ENCODE measurements at regions not wholly inside any gene's neighbourhood (a gene's known extent, or its start where the extent isn't known, plus 50 kb on each side); places are given as distances from the start of the nearest gene placed in this dataset.

DNA sequence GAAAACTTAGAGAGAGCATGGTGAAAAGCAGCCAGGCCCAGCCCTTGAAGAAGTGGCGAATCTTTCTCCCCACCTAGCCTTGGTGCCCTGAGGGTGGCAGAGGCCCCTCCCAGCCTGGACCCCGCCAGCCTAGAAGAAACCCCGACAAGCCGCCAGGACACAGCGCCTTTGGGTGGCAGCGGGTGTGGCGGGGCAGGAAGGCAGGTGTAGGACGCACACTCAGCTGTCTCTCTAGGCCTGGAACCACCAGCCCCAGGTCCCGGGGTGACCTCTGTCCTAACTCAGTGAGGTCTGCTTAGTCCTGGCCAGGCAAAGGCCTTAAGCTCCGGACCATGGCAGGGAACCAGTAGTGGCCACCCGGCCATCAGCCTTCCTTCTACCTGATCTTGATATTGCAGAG lies 178.3 kb downstream of the BARX1 start:
- no peak overlapping the region for H3K27ac ChIP-seq

DNA sequence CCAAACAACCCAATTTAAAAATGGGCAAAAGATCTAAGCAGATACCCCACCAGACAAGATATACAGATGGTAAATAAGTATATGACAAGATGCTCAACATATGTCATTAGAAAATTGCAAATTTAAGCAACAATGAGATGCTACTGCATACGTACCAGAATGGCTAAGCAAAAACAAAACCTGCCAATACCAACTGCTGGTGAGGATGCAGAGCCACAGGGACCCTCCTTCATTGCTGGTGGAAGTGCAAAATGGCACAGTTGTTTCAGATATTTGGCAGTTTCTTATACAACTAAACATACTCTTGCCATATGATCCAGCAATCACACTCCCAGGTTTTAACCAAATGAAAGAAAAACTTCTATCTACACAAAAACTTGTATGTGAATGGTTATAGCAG lies 178.9 kb downstream of the BARX1 start:
- no peaks in the 10 kb centered on the region for H3K27me3 ChIP-seq
- H3K27ac ChIP-seq = no peak overlapping the region
- intact Hi-C loops (cut with DNase I) = no loop called here
- DNase-seq = no peak
- H3K9ac ChIP-seq (ENCODE audit: low read depth in 2 of 2, low read length in 2 of 2) = no peak overlapping the region
- H3K4me1 ChIP-seq = no peaks in the 10 kb centered on the region
- no peaks in the 10 kb centered on the region for H3K36me3 ChIP-seq
- TF ChIP-seq, protein P1, sequence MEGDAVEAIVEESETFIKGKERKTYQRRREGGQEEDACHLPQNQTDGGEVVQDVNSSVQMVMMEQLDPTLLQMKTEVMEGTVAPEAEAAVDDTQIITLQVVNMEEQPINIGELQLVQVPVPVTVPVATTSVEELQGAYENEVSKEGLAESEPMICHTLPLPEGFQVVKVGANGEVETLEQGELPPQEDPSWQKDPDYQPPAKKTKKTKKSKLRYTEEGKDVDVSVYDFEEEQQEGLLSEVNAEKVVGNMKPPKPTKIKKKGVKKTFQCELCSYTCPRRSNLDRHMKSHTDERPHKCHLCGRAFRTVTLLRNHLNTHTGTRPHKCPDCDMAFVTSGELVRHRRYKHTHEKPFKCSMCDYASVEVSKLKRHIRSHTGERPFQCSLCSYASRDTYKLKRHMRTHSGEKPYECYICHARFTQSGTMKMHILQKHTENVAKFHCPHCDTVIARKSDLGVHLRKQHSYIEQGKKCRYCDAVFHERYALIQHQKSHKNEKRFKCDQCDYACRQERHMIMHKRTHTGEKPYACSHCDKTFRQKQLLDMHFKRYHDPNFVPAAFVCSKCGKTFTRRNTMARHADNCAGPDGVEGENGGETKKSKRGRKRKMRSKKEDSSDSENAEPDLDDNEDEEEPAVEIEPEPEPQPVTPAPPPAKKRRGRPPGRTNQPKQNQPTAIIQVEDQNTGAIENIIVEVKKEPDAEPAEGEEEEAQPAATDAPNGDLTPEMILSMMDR (IDR thresholded peaks at IDR 0.05) = no peak
- no peaks in the 10 kb centered on the region for H3K9me3 ChIP-seq
- H3K4me3 ChIP-seq = no peak overlapping the region

More for the DNA sequence above, 178.3 kb downstream of the BARX1 start:
- no peaks in the 10 kb centered on the region for H3K4me1 ChIP-seq
- no peak overlapping the region for H3K4me3 ChIP-seq
- H3K9ac ChIP-seq (ENCODE audit: low read depth in 2 of 2, low read length in 2 of 2) = no peak overlapping the region
- DNase-seq = no peak
- intact Hi-C loops (cut with DNase I) = no loop called here
- H3K36me3 ChIP-seq = no peaks in the 10 kb centered on the region
- TF ChIP-seq, protein P1 (IDR thresholded peaks at IDR 0.05) = no peak
- no peaks in the 10 kb centered on the region for H3K9me3 ChIP-seq
- no peaks in the 10 kb centered on the region for H3K27me3 ChIP-seq

DNA sequence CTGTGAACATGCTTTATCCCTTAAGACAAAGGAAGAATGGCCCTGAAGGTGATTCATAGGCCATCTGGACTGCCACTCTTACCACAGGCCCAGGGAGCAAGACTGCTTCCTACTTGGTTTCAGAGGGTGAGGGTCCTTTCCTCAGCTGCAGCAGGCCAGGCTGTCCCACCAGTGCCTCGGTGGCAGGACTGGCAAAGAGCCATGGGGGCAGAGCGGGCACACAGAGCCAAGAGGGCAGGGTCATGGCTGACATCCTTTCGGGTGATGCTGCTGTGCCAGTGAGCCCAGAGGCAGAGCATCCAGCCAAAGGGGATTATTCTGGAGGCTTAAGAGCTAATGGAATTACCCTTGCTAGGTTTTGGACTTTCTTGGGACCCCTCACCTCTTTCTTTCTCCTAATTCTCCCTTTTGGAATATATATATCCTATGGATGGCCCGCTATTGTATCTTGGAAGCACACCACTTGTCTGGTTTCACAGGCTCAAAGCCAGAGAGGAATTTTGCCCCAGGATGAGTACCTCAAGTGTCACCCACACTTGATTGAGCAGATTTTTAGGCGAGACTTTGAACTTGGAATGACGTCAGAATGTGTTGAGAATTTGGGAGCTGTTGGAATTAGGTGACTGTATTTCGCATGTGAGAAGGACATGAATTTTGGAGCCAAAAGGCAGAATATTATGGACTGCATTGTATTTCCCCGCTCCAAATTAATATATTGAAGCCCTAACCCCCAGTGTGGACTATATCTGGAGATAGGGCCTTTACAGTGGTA lies 180.6 kb downstream of the BARX1 start:
- H3K9ac ChIP-seq (ENCODE audit: low read depth in 2 of 2, low read length in 2 of 2) = no peak overlapping the region
- TF ChIP-seq, protein P1 (IDR thresholded peaks at IDR 0.05) = no peak
- intact Hi-C loops (cut with DNase I) = no loop called here
- H3K36me3 ChIP-seq = no peaks in the 10 kb centered on the region
- H3K4me3 ChIP-seq = no peak overlapping the region
- no peak overlapping the region for H3K27ac ChIP-seq
- H3K4me1 ChIP-seq = no peaks in the 10 kb centered on the region
- H3K9me3 ChIP-seq = no peaks in the 10 kb centered on the region
- no peak for DNase-seq
- H3K27me3 ChIP-seq = no peaks in the 10 kb centered on the region

DNA sequence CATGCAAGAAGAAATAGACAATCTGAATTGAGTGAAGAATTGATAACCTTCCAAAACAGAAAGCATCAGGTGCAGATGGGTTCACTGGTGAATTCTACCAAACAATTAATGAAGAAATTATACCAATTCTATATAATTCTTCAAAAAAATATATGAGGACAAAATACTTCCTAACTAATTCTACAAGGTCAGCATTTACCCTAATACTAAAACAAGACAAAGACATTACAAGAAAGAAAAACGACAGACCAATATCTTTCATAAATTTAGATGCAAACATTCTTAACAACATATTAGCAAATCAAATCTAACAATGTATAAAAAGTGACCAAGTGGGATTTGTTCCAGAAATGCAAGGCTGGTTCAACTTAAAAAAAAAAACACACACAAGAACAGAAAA lies 183.9 kb downstream of the BARX1 start:
- no peak overlapping the region for H3K4me3 ChIP-seq
- H3K4me1 ChIP-seq = no peaks in the 10 kb centered on the region
- DNase-seq = no peak
- intact Hi-C loops (cut with DNase I) = no loop called here
- no peak overlapping the region for H3K9ac ChIP-seq (ENCODE audit: low read depth in 2 of 2, low read length in 2 of 2)
- no peak overlapping the region for H3K27ac ChIP-seq
- no peaks in the 10 kb centered on the region for H3K36me3 ChIP-seq
- H3K27me3 ChIP-seq = no peaks in the 10 kb centered on the region
- H3K9me3 ChIP-seq = no peaks in the 10 kb centered on the region
- TF ChIP-seq, protein P1 (IDR thresholded peaks at IDR 0.05) = no peak

DNA sequence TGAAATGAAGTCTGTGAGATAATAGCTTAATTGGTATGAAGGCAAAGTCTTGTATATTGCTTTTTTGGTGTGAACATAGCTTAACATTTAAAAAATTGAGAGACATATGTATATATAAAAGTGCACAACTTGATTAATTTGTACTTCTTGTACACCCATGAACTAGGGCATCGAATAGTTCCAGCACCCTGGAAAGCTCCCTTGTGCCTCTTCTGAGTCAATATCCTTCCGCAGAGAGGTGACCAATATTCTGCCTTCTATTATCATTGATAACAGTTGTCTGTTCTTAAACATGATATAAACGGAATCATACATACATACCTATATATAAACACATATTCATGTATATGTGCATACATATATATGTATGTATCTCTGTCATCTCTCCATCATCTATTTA lies 185.4 kb downstream of the PHF2 start:
- no peak overlapping the region for H3K27ac ChIP-seq

More for the DNA sequence above, 185.4 kb downstream of the PHF2 start:
- no peaks in the 10 kb centered on the region for H3K36me3 ChIP-seq
- H3K4me1 ChIP-seq = no peaks in the 10 kb centered on the region
- intact Hi-C loops (cut with DNase I) = no loop called here
- no peak overlapping the region for H3K4me3 ChIP-seq
- H3K27me3 ChIP-seq = no peaks in the 10 kb centered on the region
- TF ChIP-seq, protein P1 (IDR thresholded peaks at IDR 0.05) = no peak
- no peak for DNase-seq
- H3K9ac ChIP-seq (ENCODE audit: low read depth in 2 of 2, low read length in 2 of 2) = no peak overlapping the region
- H3K9me3 ChIP-seq = no peaks in the 10 kb centered on the region

Data from colonic mucosa (tissue), 4 donors.